Ovary (tissue), 7 donors: ENCODE measurements at regions not wholly inside any gene's neighbourhood (a gene's known extent, or its start where the extent isn't known, plus 50 kb on each side); places are given as distances from the start of the nearest gene placed in this dataset.
A peak's percentile ranks its signal among the peaks of the same experiment; 100 is the strongest.

ENCODE experiments used
- DNase-seq, 5 donors: peaks; one replicate each; pipeline ENCODE4 v3.0.0-alpha.2; 2019 to 2020
- H3K27ac ChIP-seq, 2 donors: fragments of 200-600 bp; one replicate each; pipeline versions ENCODE4 v1.5.1 to v1.8.0; 2019 to 2022
- H3K27me3 ChIP-seq: fragments of 200-600 bp; one replicate; pipeline ENCODE4 v1.8.0; 2022
- H3K36me3 ChIP-seq: fragments of 200-600 bp; sonication (generic); one replicate; pipeline ENCODE4 v1.5.1; 2019
- H3K4me1 ChIP-seq: one replicate; pipeline ENCODE4 v1.8.1; 2013; ENCODE audit warnings: mild to moderate bottlenecking, moderate library complexity; ENCODE audit not compliant: insufficient read depth
- H3K4me3 ChIP-seq: fragments of 200-600 bp; sonication (generic); one replicate; pipeline ENCODE4 v1.5.1; 2017
- H3K9me3 ChIP-seq, 2 donors: fragments of 200-600 bp in 1 of 2; sonication (generic) in 1 of 2; one replicate each; pipeline versions ENCODE4 v1.5.1 to v1.8.1; 2013 to 2019; ENCODE audit warnings: mild to moderate bottlenecking in 1 of 2, moderate library complexity in 1 of 2
- EP300 ChIP-seq: sonication (generic); formaldehyde crosslinking; IDR thresholded peaks from one replicate; pipeline ENCODE4 v1.6.1; 2017; ENCODE audit warnings: antibody characterized with exemption
- POLR2A ChIP-seq: fragments of 450-650 bp; IDR thresholded peaks from one replicate; pipeline ENCODE4 v1.6.1; 2017; ENCODE audit warnings: antibody characterized with exemption, mild to moderate bottlenecking, moderate library complexity
- WGBS, 3 donors: extraction: QIAGEN DNeasy Blood & Tissue Kit in 1 of 3; methylation state at CpG; one replicate each; pipeline versions ENCODE4 v1.1.5 to v1.1.7; 2013 to 2017; 5-methylcytosine and 5-hydroxymethylcytosine counted together
- intact Hi-C, 4 donors: fragments of 100-400 bp; cut with DNase I; formaldehyde crosslinking; loops; one replicate each; pipeline versions ENCODE4 v1.11.0 to v1.15.1; 2022 to 2023
- TF ChIP-seq, protein P1 (sequence below), 3 donors: fragments of 450-650 bp in 2 of 3; fragments of 200-600 bp in 1 of 3; IDR thresholded peaks; one replicate each; pipeline versions ENCODE4 v1.5.1 to v1.8.0; 2016 to 2022; ENCODE audit warnings: antibody characterized with exemption in 3 of 3, mild to moderate bottlenecking in 1 of 3
- donor health status: DM: no; HTN: no; CAD: no; lungs with moderate emphysema.
- donor health status: DM: no; HTN: no; CAD: no.
- donor health status: Bipolar disorder and iron deficiency.
- donor health status: DM: no; HTN: no; CAD: no.
- donor health status: DM: yes; HTN: yes; CAD: no.

GRCh38 chr17:59511726-59512125 lies 53.7 kb upstream of the DHX40 start:
- no peaks in the 10 kb centered on the region for H3K36me3 ChIP-seq
- H3K27ac ChIP-seq = no peak overlapping the region
- H3K9me3 ChIP-seq = no peaks in the 10 kb centered on the region
- DNase-seq = no peak
- no peaks in the 10 kb centered on the region for H3K27me3 ChIP-seq
- intact Hi-C loops = no loop called here
- H3K4me1 ChIP-seq = peaks cover 7% of the 10 kb centered on the region
- TF ChIP-seq POLR2A (no peak), EP300 (no peak)
- TF ChIP-seq, protein P1, sequence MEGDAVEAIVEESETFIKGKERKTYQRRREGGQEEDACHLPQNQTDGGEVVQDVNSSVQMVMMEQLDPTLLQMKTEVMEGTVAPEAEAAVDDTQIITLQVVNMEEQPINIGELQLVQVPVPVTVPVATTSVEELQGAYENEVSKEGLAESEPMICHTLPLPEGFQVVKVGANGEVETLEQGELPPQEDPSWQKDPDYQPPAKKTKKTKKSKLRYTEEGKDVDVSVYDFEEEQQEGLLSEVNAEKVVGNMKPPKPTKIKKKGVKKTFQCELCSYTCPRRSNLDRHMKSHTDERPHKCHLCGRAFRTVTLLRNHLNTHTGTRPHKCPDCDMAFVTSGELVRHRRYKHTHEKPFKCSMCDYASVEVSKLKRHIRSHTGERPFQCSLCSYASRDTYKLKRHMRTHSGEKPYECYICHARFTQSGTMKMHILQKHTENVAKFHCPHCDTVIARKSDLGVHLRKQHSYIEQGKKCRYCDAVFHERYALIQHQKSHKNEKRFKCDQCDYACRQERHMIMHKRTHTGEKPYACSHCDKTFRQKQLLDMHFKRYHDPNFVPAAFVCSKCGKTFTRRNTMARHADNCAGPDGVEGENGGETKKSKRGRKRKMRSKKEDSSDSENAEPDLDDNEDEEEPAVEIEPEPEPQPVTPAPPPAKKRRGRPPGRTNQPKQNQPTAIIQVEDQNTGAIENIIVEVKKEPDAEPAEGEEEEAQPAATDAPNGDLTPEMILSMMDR (IDR thresholded peaks at IDR 0.05) = no peak
- no peak overlapping the region for H3K4me3 ChIP-seq

DNA sequence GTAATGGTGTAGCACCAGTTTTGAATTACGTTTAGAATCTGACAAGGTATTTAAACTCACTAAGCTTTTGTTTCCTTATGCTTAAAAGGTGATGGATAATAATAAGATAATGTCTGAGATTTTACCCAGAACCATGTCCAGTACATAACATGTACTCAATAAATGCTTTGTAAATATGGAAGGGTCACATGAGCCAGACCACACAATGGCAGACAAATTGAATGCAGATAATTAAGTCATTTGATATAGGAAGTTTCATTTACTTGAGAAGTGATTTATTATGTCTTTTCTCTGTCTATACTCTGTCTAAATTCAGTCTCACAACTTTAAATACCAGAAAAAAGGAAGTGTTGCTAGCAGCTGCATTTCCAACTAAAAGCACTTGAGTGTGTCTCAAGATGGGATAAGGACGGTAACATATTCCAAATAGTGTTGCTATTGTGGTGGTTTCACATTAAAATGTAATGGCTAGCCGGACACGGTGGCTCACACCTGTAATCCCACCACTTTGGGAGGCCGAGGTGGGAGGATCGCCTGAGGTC lies 52.5 kb upstream of the DHX40 start:
- DNase-seq = no peak
- TF ChIP-seq, protein P1 (IDR thresholded peaks at IDR 0.05) = no peak
- TF ChIP-seq EP300 = no peak
- TF ChIP-seq POLR2A = no peak
- Histone ChIP-seq H3K9me3 (no peaks in the 10 kb centered on the region), H3K27me3 (no peaks in the 10 kb centered on the region), H3K4me1 (peaks cover 7% of the 10 kb centered on the region), H3K4me3 (no peak overlapping the region), H3K27ac (no peak overlapping the region), H3K36me3 (no peaks in the 10 kb centered on the region)
- intact Hi-C loops = no loop called here
- 92 to 96% (median 93%) methylated on average over 6 of the region's 6 CpGs for WGBS, 3 donors

- no peaks in the 10 kb centered on the region for H3K27me3 ChIP-seq
- H3K27ac ChIP-seq = no peak overlapping the region
- peak; percentile 68 to 91 (median 90) for DNase-seq
- H3K4me3 ChIP-seq = no peak overlapping the region
- no peak for TF ChIP-seq POLR2A
- TF ChIP-seq EP300 = no peak
- TF ChIP-seq, protein P1 (IDR thresholded peaks at IDR 0.05) = no peak
- intact Hi-C loops = no loop called here
- peaks cover 7% of the 10 kb centered on the region for H3K4me1 ChIP-seq
- 26 to 30% (median 27%) methylated on average over 8 of the region's 8 CpGs for whole genome bisulfite sequencing, 3 donors
- H3K9me3 ChIP-seq = no peaks in the 10 kb centered on the region
- H3K36me3 ChIP-seq = no peaks in the 10 kb centered on the region
These were observed 51.2 kb upstream of the DHX40 start for GRCh38 chr17:59513934-59514841.
